Glutamatergic neuron (in vitro differentiated cells): ENCODE measurements at regions not wholly inside any gene's neighbourhood (a gene's known extent, or its start where the extent isn't known, plus 50 kb on each side); places are given as distances from the start of the nearest gene placed in this dataset.

Experiments used
- DNase-seq: peaks from one replicate; pipeline ENCODE4 v3.0.0; 2022
- H3K27ac Mint-ChIP-seq: one replicate; pipeline ENCODE4 v1.8.0; 2020; ENCODE audit warnings: mild to moderate bottlenecking, mixed read lengths, inconsistent platforms; ENCODE audit not compliant: unreplicated experiment
- H3K27me3 Mint-ChIP-seq: one replicate; pipeline ENCODE4 v1.8.0; 2020; ENCODE audit warnings: mild to moderate bottlenecking, moderate library complexity, mixed read lengths, inconsistent platforms; ENCODE audit not compliant: unreplicated experiment
- H3K36me3 Mint-ChIP-seq: one replicate; pipeline ENCODE4 v1.8.0; 2020; ENCODE audit warnings: mild to moderate bottlenecking, mixed read lengths, inconsistent platforms; ENCODE audit not compliant: unreplicated experiment
- H3K4me1 Mint-ChIP-seq: one replicate; pipeline ENCODE4 v1.8.0; 2020; ENCODE audit warnings: mild to moderate bottlenecking, low read depth, mixed read lengths, inconsistent platforms; ENCODE audit not compliant: unreplicated experiment
- H3K4me3 Mint-ChIP-seq: one replicate; pipeline ENCODE4 v1.8.0; 2020; ENCODE audit warnings: mild to moderate bottlenecking, mixed read lengths, inconsistent platforms; ENCODE audit not compliant: unreplicated experiment
- H3K9me3 Mint-ChIP-seq: one replicate; pipeline ENCODE4 v1.8.0; 2020; ENCODE audit warnings: mild to moderate bottlenecking, moderate library complexity, mixed read lengths, inconsistent platforms; ENCODE audit not compliant: unreplicated experiment
- TF ChIP-seq, protein P1 (sequence below): fragments of 200-600 bp; sonication (generic); IDR thresholded peaks from one replicate; pipeline ENCODE4 v1.5.0; 2021; ENCODE audit not compliant: partially characterized antibody, unreplicated experiment

DNA sequence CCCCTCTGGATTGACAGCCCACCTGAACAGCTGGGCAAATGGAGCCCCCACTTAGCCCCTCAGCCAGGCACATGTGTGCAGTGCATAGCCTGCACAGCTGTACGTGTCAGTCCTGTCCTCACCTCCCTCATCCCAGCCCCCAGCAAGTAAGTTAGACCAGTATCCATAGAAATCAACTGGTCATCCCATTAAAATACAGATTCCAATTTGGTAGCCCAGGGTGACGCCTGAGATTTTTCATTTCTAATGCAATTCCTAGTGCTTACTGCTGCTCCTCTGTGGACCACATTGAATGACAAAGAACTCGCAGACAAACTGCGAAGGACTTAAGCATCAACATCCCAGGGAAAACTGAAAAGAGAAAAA lies 99.0 kb upstream of the GJB5 start:
- Mint-ChIP-seq H3K4me1 (no peaks in the 10 kb centered on the region), H3K27ac (no peak overlapping the region)

DNA sequence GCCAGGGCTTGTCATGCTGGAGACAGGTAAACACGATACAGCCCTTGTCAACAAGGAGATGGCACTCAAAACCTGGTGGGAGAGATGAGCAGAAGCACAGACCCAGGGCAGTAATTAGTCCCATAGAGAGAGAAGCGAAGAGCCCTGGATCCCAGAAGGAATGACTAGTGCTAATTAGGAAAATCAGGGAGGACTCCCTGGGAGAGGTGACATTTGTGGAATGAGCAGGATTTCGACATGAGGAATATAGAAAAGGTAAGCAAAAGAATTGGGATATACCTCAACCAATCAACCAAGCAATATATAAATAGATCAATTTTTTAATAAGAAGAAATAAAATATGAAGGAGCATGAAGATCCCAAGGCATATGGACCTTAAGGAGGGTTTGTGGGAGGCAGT lies 98.5 kb upstream of the GJB5 start:
- Mint-ChIP-seq H3K4me1 (no peaks in the 10 kb centered on the region), H3K9me3 (peaks cover 1% of the 10 kb centered on the region), H3K27ac (no peak overlapping the region), H3K36me3 (peaks cover 7% of the 10 kb centered on the region), H3K27me3 (peaks cover 3% of the 10 kb centered on the region), H3K4me3 (no peak overlapping the region)
- TF ChIP-seq, protein P1, sequence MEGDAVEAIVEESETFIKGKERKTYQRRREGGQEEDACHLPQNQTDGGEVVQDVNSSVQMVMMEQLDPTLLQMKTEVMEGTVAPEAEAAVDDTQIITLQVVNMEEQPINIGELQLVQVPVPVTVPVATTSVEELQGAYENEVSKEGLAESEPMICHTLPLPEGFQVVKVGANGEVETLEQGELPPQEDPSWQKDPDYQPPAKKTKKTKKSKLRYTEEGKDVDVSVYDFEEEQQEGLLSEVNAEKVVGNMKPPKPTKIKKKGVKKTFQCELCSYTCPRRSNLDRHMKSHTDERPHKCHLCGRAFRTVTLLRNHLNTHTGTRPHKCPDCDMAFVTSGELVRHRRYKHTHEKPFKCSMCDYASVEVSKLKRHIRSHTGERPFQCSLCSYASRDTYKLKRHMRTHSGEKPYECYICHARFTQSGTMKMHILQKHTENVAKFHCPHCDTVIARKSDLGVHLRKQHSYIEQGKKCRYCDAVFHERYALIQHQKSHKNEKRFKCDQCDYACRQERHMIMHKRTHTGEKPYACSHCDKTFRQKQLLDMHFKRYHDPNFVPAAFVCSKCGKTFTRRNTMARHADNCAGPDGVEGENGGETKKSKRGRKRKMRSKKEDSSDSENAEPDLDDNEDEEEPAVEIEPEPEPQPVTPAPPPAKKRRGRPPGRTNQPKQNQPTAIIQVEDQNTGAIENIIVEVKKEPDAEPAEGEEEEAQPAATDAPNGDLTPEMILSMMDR = no peak
- DNase-seq = no peak

More for the DNA sequence above, 99.0 kb upstream of the GJB5 start:
- no peak for DNase-seq
- peaks cover 7% of the 10 kb centered on the region for H3K36me3 Mint-ChIP-seq
- peaks cover 1% of the 10 kb centered on the region for H3K9me3 Mint-ChIP-seq
- no peak overlapping the region for H3K4me3 Mint-ChIP-seq
- H3K27me3 Mint-ChIP-seq = peaks cover 1% of the 10 kb centered on the region
- TF ChIP-seq, protein P1 = no peak

DNA sequence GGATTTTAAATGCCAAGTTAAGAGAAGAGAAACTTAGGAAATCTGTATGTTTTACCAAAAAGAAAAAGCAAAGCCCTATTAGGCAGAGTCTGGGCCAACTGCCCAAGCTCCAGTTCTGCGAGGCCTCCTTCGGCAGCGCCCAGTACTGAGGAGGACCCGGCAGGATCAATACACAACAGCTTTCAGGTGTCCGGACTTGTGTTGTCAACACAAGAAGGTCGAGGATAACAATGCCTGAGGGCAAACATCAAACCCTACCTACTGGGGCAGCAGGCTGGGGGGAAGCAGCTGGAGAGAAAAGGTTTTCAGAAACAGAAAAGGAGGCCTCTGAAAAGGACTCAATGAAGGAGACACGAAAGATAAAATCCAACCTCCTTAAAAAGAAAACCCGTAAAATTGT lies 98.1 kb upstream of the GJB5 start:
- Mint-ChIP-seq H3K27ac (no peak overlapping the region), H3K27me3 (peaks cover 3% of the 10 kb centered on the region), H3K36me3 (peaks cover 7% of the 10 kb centered on the region), H3K9me3 (peaks cover 1% of the 10 kb centered on the region), H3K4me3 (no peak overlapping the region), H3K4me1 (no peaks in the 10 kb centered on the region)
- DNase-seq = no peak
- TF ChIP-seq, protein P1 = no peak

DNA sequence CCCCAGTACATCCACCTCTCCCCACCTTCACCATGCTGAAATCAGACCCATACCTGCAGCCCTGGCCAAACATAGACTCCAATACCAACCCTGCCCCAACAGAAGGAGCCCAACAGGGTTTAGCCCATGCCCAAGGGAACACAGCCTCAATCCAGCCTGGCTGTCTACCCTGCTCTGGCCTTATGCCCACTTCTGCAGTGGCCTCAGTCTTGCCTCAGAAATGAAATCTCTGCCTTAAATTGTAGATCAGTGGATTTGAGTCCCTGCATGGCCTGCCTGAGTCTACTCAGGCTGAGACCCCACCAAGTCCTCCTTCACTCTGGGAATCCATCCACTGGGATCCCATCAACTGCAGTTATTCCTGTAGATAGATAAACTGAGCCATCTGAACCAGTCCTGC lies 97.6 kb upstream of the GJB5 start:
- TF ChIP-seq, protein P1 = no peak
- Mint-ChIP-seq H3K9me3 (peaks cover 1% of the 10 kb centered on the region), H3K27ac (no peak overlapping the region), H3K4me3 (no peak overlapping the region), H3K36me3 (peaks cover 7% of the 10 kb centered on the region), H3K4me1 (no peaks in the 10 kb centered on the region), H3K27me3 (peaks cover 3% of the 10 kb centered on the region)
- DNase-seq = no peak

DNA sequence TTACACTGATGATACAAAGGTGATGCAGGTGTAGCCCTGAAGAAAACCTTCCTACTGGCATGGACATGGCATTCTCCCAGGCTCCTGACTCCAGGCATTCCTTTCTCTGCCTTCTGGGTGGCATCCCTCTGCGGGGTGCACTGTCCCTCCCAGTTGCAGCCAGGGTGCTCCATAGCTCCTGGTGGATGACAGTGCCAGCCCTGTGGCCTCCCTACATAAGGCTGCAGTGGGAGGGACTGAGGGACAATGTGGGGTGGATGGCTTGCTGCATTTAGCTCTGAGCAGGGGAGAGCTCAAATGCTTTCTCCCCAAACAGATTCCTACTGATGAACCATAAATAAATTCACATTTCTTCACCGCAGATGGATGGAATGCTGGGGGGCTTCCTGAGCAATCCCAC lies 97.0 kb upstream of the GJB5 start:
- Mint-ChIP-seq H3K9me3 (peaks cover 2% of the 10 kb centered on the region), H3K4me3 (no peak overlapping the region), H3K36me3 (peaks cover 5% of the 10 kb centered on the region), H3K27me3 (peaks cover 3% of the 10 kb centered on the region), H3K27ac (no peak overlapping the region), H3K4me1 (no peaks in the 10 kb centered on the region)
- no peak for DNase-seq
- TF ChIP-seq, protein P1 = no peak
